BLaER1 treated with 17β-estradiol and CSF1 and Interleukin-3, amounts not matched to agents 10 nM and 100 nM (cell line): ENCODE measurements at regions not wholly inside any gene's neighbourhood (a gene's known extent, or its start where the extent isn't known, plus 50 kb on each side); places are given as distances from the start of the nearest gene placed in this dataset.

Experiments
- H3K27ac ChIP-seq, 11 experiments: shearing (Covaris generic); formaldehyde crosslinking; 2 replicates each; pipeline ENCODE4 v1.8.1; 2022
- H3K27me3 ChIP-seq, 11 experiments: shearing (Covaris generic); formaldehyde crosslinking; 2 replicates each; pipeline ENCODE4 v1.8.1; 2022
- H3K36me3 ChIP-seq, 11 experiments: shearing (Covaris generic); formaldehyde crosslinking; 2 replicates each; pipeline ENCODE4 v1.8.1; 2022
- H3K4me1 ChIP-seq, 10 experiments: shearing (Covaris generic); formaldehyde crosslinking; 2 replicates each; pipeline ENCODE4 v1.8.1; 2022
- H3K4me2 ChIP-seq, 11 experiments: shearing (Covaris generic); formaldehyde crosslinking; 2 replicates each; pipeline ENCODE4 v1.8.1; 2022
- H3K4me3 ChIP-seq, 10 experiments: shearing (Covaris generic); formaldehyde crosslinking; 2 replicates each; pipeline ENCODE4 v1.8.1; 2022
- H3K9ac ChIP-seq, 11 experiments: shearing (Covaris generic); formaldehyde crosslinking; 2 replicates each; pipeline ENCODE4 v1.8.1; 2022
- H3K9me3 ChIP-seq, 11 experiments: shearing (Covaris generic); formaldehyde crosslinking; replicated peaks in 1 of 11; 2 replicates each; pipeline ENCODE4 v1.8.1; 2022
- H4K20me1 ChIP-seq, 11 experiments: shearing (Covaris generic); formaldehyde crosslinking; 2 replicates each; pipeline ENCODE4 v1.8.1; 2022
- Cebpa-rat ChIP-seq, 11 experiments: shearing (Covaris generic); IDR thresholded peaks; 2 replicates each; pipeline ENCODE4 v1.8.1; 2022

DNA sequence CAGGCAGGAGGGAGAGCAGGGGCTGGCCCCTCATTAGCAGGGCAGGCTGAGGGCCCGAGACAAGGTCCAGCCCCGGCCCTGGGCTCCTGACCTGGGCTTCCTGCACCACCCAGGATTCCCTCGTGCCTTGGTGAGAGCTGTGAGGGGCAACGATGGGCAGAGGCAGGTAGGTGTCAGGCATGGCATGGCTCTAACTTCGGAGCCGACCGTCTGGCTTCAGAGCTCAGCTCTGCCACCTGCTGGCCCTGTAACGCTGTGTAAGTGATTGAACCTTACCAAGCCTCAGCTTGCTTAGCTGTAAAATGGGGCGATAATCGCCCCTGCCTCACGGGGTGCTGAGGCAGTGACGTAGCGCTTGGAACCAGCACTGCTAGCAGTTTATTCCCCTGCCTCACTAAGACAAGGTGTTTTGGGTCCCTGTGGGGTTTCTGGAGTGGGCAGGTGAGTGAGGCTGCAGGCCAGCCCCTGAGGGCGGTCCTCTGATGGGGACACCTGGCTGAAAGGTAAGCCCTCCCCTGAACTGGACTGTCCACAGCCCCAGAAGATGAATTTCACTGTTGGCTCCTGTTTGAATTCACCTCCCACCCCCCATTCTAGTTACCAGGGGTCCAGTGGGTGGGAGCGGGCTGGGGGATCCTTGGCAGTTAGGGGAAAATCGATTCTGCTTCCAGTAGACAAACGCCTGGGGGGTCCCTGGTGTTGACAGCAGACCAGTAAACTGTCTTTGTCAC lies 184.8 kb upstream of the GSE1 start:
- H3K36me3 ChIP-seq: no peaks in the 10 kb centered on the region
- no peak overlapping the region for H3K9ac ChIP-seq
- H3K4me1 ChIP-seq: peaks cover 6 to 72% (median 47%) of the 10 kb centered on the region in 10 experiments; a peak in 18 of 20 replicates
- peaks cover 0 to 34% (median 0%) of the 10 kb centered on the region in 11 experiments; a peak in 6 of 22 replicates for H4K20me1 ChIP-seq
- peaks cover 0 to 39% (median 0%) of the 10 kb centered on the region in 11 experiments; a peak in 8 of 22 replicates for H3K27me3 ChIP-seq
- no peak overlapping the region for H3K4me3 ChIP-seq
- no peak for TF ChIP-seq Cebpa-rat (IDR thresholded peaks at IDR 0.05)
- no peak overlapping the region for H3K27ac ChIP-seq
- peak overlapping the region in 7 of 11 experiments; percentile 21 to 87 (median 63); a peak in 8 of 22 replicates for H3K4me2 ChIP-seq
- H3K9me3 ChIP-seq: no peaks in the 10 kb centered on the region

DNA sequence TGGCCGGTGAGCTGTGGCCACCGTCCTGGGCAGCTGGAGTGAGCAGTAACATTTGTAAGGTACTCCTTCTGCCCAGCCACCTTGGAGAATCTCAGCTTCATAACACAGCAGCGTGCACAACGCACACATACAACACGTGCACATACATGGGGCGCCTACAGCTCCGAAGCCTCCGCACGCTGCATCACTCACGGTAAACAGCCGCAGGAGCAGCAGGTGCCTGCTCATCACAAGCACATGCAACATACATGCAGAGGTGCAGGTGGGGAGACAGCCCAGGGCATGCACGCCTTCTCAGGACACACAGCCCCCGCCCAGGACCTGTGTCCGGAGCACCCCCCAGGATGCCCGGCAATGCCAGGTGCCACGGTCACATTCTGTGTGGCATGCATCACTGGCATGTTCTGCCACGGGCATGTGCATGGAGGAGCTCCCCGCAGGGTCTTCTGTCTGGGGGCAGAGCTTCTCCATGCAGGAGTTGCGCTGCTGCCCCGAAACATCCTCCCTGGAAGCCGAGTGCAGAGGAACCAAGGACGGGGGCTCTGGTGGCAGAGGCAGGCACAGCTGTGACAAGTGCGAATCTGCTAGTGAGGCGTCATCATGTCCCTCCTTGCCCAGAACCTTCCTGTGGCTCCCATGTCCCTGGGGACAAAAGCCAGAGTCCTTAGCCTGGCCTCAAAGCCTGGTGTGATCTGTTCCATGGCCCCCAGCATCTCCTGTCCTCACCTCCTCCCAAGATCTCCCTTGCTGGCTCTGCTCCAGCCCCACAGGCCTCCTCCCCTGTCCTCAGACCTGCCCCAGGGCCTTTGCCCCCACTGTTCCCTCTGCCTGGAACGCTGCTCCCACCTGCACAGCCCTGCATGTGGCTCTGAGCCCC lies 184.0 kb upstream of the GSE1 start:
- H3K9me3 ChIP-seq: no peaks in the 10 kb centered on the region
- peaks cover 0 to 39% (median 0%) of the 10 kb centered on the region in 11 experiments; a peak in 8 of 22 replicates for H3K27me3 ChIP-seq
- no peak overlapping the region for H3K9ac ChIP-seq
- H3K4me2 ChIP-seq: peak overlapping the region in 8 of 11 experiments; percentile 21 to 87 (median 59); a peak in 12 of 22 replicates
- no peaks in the 10 kb centered on the region for H3K36me3 ChIP-seq
- TF ChIP-seq Cebpa-rat (IDR thresholded peaks at IDR 0.05): no peak
- H4K20me1 ChIP-seq: peaks cover 0 to 28% (median 0%) of the 10 kb centered on the region in 11 experiments; a peak in 6 of 22 replicates
- peaks cover 6 to 70% (median 47%) of the 10 kb centered on the region in 10 experiments; a peak in 18 of 20 replicates for H3K4me1 ChIP-seq
- H3K4me3 ChIP-seq: no peak overlapping the region
- H3K27ac ChIP-seq: no peak overlapping the region

DNA sequence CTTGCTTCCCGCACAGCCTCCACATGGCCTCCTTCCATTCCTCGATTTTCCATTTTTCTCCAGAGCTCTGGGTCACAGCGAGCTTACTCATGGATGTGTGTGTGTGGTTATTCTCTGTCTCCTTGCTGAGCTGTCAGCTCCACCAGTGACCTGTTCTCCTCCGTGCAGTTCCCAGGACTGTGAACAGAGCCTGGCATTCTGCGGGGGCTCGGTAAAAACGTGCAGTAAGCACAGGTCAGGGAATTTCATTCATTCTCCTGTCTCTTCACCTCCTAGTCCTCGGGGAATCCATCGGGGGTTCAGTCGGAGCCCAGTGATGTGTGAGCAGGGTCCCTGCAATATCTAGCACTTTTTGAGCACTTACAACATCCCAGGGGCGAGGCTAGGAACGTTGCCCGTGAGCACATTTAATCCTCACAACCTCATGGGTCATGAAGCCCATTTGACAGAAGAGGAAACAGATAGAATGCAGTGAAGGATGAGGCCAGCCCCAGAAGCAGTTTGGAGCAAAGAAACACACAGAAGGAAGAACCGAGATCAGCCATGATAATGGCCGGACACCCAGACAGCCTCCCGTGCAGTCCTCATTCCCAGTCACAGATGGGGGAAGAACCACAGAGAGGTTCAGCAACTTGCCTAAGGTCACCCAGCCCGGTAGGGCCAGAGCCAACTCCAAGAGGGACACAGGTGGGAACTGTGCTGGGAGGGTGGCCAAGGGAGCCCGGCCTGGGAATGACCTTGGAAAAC lies 183.2 kb upstream of the GSE1 start:
- peaks cover 0 to 35% (median 0%) of the 10 kb centered on the region in 11 experiments; a peak in 8 of 22 replicates for H3K27me3 ChIP-seq
- H3K4me3 ChIP-seq: no peak overlapping the region
- H3K9me3 ChIP-seq: no peaks in the 10 kb centered on the region
- peak overlapping the region in 9 of 11 experiments; percentile 24 to 88 (median 83); a peak in 17 of 22 replicates for H3K4me2 ChIP-seq
- peaks cover 0 to 25% (median 0%) of the 10 kb centered on the region in 11 experiments; a peak in 6 of 22 replicates for H4K20me1 ChIP-seq
- H3K36me3 ChIP-seq: no peaks in the 10 kb centered on the region
- TF ChIP-seq Cebpa-rat (IDR thresholded peaks at IDR 0.05): no peak
- peak overlapping the region in 3 of 11 experiments; percentile 35 to 49 (median 42); a peak in 4 of 22 replicates for H3K9ac ChIP-seq
- 0 out of 22 replicates have a peak overlapping the region, but pooled peaks of 1 of the 11 experiments have one; percentile 23 for H3K27ac ChIP-seq
- H3K4me1 ChIP-seq: peaks cover 6 to 68% (median 48%) of the 10 kb centered on the region in 10 experiments; a peak in 18 of 20 replicates

DNA sequence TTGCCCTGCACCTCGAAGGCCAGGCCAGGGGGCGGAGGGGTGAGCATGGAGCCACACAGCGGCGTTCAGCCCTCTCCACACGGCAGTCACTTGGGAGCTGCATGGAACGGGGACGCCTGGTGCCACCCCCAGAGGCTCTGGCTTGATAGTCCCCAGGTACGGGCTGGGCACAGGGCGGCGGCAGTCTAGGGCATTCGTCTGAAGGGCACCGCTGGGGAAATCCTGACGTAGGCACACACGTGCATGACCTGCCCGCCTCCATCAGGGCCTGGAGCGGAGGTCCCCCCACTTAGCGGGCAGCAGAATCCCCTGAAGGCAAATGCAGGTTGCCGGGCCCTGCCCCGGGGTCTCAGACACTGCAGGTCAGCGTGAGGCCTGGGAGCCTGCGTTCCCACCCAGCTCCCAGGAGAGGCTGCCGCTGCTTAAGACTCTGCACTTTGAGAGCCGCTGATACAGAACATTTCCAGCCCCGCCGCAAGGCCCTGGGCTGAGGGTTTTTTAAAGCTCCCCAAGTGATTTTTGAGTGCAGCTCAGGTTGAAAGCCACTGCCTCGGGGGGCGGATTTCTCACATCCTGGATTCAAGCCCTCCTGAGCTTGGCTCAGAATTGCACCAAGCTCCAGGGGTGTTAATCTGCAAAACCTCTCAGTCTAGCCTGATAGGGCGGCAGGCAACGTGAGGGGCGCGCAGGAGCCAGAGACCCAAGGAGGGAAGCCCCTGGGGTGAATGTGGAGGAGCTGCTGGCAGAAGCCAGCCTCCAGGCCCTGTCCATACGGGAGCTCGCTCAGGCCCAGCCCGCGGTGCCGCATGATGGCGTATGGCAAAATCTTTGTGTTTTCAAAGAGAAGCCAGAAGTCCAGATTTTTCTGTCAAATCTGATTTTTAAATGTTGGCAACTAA lies 182.3 kb upstream of the GSE1 start:
- peaks cover 0 to 25% (median 0%) of the 10 kb centered on the region in 11 experiments; a peak in 5 of 22 replicates for H4K20me1 ChIP-seq
- no peak for TF ChIP-seq Cebpa-rat (IDR thresholded peaks at IDR 0.05)
- H3K36me3 ChIP-seq: no peaks in the 10 kb centered on the region
- peak overlapping the region in 1 of 11 experiments; percentile 23; a peak in 1 of 22 replicates for H3K27ac ChIP-seq
- H3K4me3 ChIP-seq: no peak overlapping the region
- peak overlapping the region in 9 of 11 experiments; percentile 24 to 88 (median 83); a peak in 18 of 22 replicates for H3K4me2 ChIP-seq
- peaks cover 6 to 67% (median 50%) of the 10 kb centered on the region in 10 experiments; a peak in 19 of 20 replicates for H3K4me1 ChIP-seq
- H3K9me3 ChIP-seq: no peaks in the 10 kb centered on the region
- H3K9ac ChIP-seq: peak overlapping the region in 4 of 11 experiments; percentile 35 to 49 (median 42); a peak in 7 of 22 replicates
- H3K27me3 ChIP-seq: peaks cover 0 to 38% (median 0%) of the 10 kb centered on the region in 11 experiments; a peak in 8 of 22 replicates

GRCh38 chr16:85431431-85432124 lies 181.5 kb upstream of the GSE1 start:
- H3K36me3 ChIP-seq: no peaks in the 10 kb centered on the region
- peaks cover 0 to 25% (median 0%) of the 10 kb centered on the region in 11 experiments; a peak in 5 of 22 replicates for H4K20me1 ChIP-seq
- no peak overlapping the region for H3K27ac ChIP-seq
- no peak for TF ChIP-seq Cebpa-rat (IDR thresholded peaks at IDR 0.05)
- H3K9me3 ChIP-seq: no peaks in the 10 kb centered on the region
- peak overlapping the region in 9 of 11 experiments; percentile 24 to 88 (median 83); a peak in 16 of 22 replicates for H3K4me2 ChIP-seq
- peak overlapping the region in 3 of 11 experiments; percentile 35 to 49 (median 42); a peak in 5 of 22 replicates for H3K9ac ChIP-seq
- peaks cover 0 to 46% (median 0%) of the 10 kb centered on the region in 11 experiments; a peak in 8 of 22 replicates for H3K27me3 ChIP-seq
- peaks cover 11 to 75% (median 58%) of the 10 kb centered on the region in 10 experiments for H3K4me1 ChIP-seq
- H3K4me3 ChIP-seq: no peak overlapping the region

- Histone ChIP-seq H3K4me2 (0 out of 22 replicates have a peak overlapping the region, but pooled peaks of 1 of the 11 experiments have one; percentile 63), H4K20me1 (peaks cover 0 to 25% (median 0%) of the 10 kb centered on the region in 11 experiments; a peak in 5 of 22 replicates), H3K27me3 (peaks cover 0 to 46% (median 0%) of the 10 kb centered on the region in 11 experiments; a peak in 8 of 22 replicates), H3K9me3 (no peaks in the 10 kb centered on the region), H3K27ac (no peak overlapping the region), H3K9ac (no peak overlapping the region), H3K4me1 (peaks cover 21 to 78% (median 66%) of the 10 kb centered on the region in 10 experiments), H3K4me3 (no peak overlapping the region), H3K36me3 (no peaks in the 10 kb centered on the region)
- TF ChIP-seq Cebpa-rat (IDR thresholded peaks at IDR 0.05): no peak
Observed at GRCh38 chr16:85432606-85433005, 180.5 kb upstream of the GSE1 start.

DNA sequence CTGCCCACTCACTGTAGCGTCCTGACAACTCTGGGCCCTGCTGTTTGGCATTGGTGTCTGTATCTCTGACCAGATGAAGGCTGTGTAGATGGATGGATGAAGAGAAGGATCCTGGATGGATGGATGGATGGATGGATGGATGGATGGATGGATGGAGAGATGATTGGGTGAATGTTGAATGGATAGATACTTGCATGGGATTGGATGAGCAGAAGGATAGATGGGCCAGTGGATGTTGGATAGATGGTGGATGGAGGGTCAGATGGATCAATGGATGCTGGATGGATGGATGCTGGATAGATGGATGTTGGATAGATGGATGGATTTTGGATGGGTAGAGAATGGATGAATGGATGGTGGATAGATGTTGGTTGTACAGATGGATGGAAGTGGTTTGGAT lies 179.6 kb upstream of the GSE1 start:
- peaks cover 0 to 24% (median 0%) of the 10 kb centered on the region in 11 experiments; a peak in 5 of 22 replicates for H4K20me1 ChIP-seq
- no peak overlapping the region for H3K4me3 ChIP-seq
- no peak overlapping the region for H3K27ac ChIP-seq
- H3K36me3 ChIP-seq: no peaks in the 10 kb centered on the region
- peaks cover 0 to 51% (median 0%) of the 10 kb centered on the region in 11 experiments; a peak in 8 of 22 replicates for H3K27me3 ChIP-seq
- H3K9ac ChIP-seq: no peak overlapping the region
- no peak overlapping the region for H3K4me2 ChIP-seq
- TF ChIP-seq Cebpa-rat (IDR thresholded peaks at IDR 0.05): no peak
- no peaks in the 10 kb centered on the region for H3K9me3 ChIP-seq
- H3K4me1 ChIP-seq: peaks cover 29 to 82% (median 74%) of the 10 kb centered on the region in 10 experiments
